Liver (tissue), 8 donors: ENCODE measurements at regions not wholly inside any gene's neighbourhood (a gene's known extent, or its start where the extent isn't known, plus 50 kb on each side); places are given as distances from the start of the nearest gene placed in this dataset.

Experiments used
- DNase-seq: peaks from one replicate; pipeline ENCODE4 v3.0.0-alpha.2; 2017; ENCODE audit warnings: low spot score
- H3K27ac ChIP-seq, 2 donors: one replicate each; pipeline ENCODE4 v1.7.0; 2013; ENCODE audit warnings: inconsistent platforms in 2 of 2, low read length in 2 of 2, control low read depth in 1 of 2, low read depth in 1 of 2, mild to moderate bottlenecking in 1 of 2
- H3K27me3 ChIP-seq, 4 donors: one replicate each; pipeline versions ENCODE4 v1.6.1 to v1.7.0; 2013; ENCODE audit warnings: low read length in 3 of 4, inconsistent platforms in 1 of 4, mild to moderate bottlenecking in 1 of 4, moderate library complexity in 1 of 4; ENCODE audit not compliant: control insufficient read depth in 4 of 4, insufficient read depth in 4 of 4
- H3K36me3 ChIP-seq, 4 donors: one replicate each; pipeline versions ENCODE4 v1.6.1 to v1.7.0; 2013; ENCODE audit warnings: low read length in 3 of 4, mild to moderate bottlenecking in 3 of 4, low read depth in 1 of 4, moderate library complexity in 1 of 4; ENCODE audit not compliant: control insufficient read depth in 4 of 4, insufficient read depth in 3 of 4
- H3K4me1 ChIP-seq, 4 donors: one replicate each; pipeline versions ENCODE4 v1.6.1 to v1.7.0; 2013; ENCODE audit warnings: low read length in 3 of 4, mild to moderate bottlenecking in 3 of 4, moderate library complexity in 1 of 4; ENCODE audit not compliant: control insufficient read depth in 4 of 4, insufficient read depth in 4 of 4
- H3K4me3 ChIP-seq, 3 donors: one replicate each; pipeline versions ENCODE4 v1.6.1 to v1.7.0; 2013; ENCODE audit warnings: low read length in 3 of 3, control low read depth in 1 of 3, low read depth in 1 of 3, mild to moderate bottlenecking in 1 of 3
- H3K9ac ChIP-seq, 2 donors: one replicate each; pipeline ENCODE4 v1.7.0; 2013; ENCODE audit warnings: low read length in 2 of 2, mild to moderate bottlenecking in 2 of 2, moderate library complexity in 2 of 2, control low read depth in 1 of 2, low read depth in 1 of 2
- H3K9me3 ChIP-seq, 4 donors: one replicate each; pipeline versions ENCODE4 v1.6.1 to v1.7.0; 2013; ENCODE audit warnings: low read length in 3 of 4; ENCODE audit not compliant: control insufficient read depth in 4 of 4
- ATF3 ChIP-seq: IDR thresholded peaks from 2 replicates; pipeline ENCODE4 v1.6.1; 2016; ENCODE audit warnings: antibody characterized with exemption
- CTCF ChIP-seq: fragments of 150-350 bp; IDR thresholded peaks from 2 replicates; pipeline ENCODE4 v1.5.1; 2017; ENCODE audit warnings: improper control_type of control experiment, low read depth, low read length; ENCODE audit not compliant: missing input control
- EGR1 ChIP-seq, 2 donors: IDR thresholded peaks; 2 replicates each; pipeline ENCODE4 v1.6.1; 2016 to 2018; ENCODE audit warnings: antibody characterized with exemption in 2 of 2, low read depth in 2 of 2
- FOXA1 ChIP-seq: IDR thresholded peaks from 2 replicates; pipeline ENCODE4 v1.6.1; 2016; ENCODE audit warnings: antibody characterized with exemption
- GABPA ChIP-seq, 2 donors: IDR thresholded peaks in 1 of 2; conservative IDR thresholded peaks in 1 of 2; 2 replicates each; pipeline ENCODE4 v1.6.1; 2016; ENCODE audit warnings: antibody characterized with exemption in 2 of 2, mild to moderate bottlenecking in 1 of 2, moderate library complexity in 1 of 2
- HNF4A ChIP-seq, 2 donors: conservative IDR thresholded peaks; 2 replicates each; pipeline ENCODE4 v1.6.1; 2016; ENCODE audit warnings: antibody characterized with exemption in 2 of 2, mild to moderate bottlenecking in 2 of 2
- HNF4G ChIP-seq: IDR thresholded peaks from 2 replicates; pipeline ENCODE4 v1.6.1; 2016; ENCODE audit warnings: antibody characterized with exemption
- JUND ChIP-seq, 2 donors: IDR thresholded peaks; 2 replicates each; pipeline ENCODE4 v1.6.1; 2016; ENCODE audit warnings: antibody characterized with exemption in 2 of 2
- MAX ChIP-seq: IDR thresholded peaks from 2 replicates; pipeline ENCODE4 v1.6.1; 2016; ENCODE audit warnings: antibody characterized with exemption
- NR2F2 ChIP-seq: IDR thresholded peaks from 2 replicates; pipeline ENCODE4 v1.6.1; 2016; ENCODE audit warnings: antibody characterized with exemption
- RAD21 ChIP-seq, 2 donors: IDR thresholded peaks; 2 replicates each; pipeline ENCODE4 v1.6.1; 2016; ENCODE audit warnings: antibody characterized with exemption in 2 of 2, mild to moderate bottlenecking in 2 of 2
- REST ChIP-seq: IDR thresholded peaks from 2 replicates; pipeline ENCODE4 v1.6.1; 2016; ENCODE audit warnings: antibody characterized with exemption, mild to moderate bottlenecking
- RXRA ChIP-seq, 2 donors: IDR thresholded peaks; 2 replicates each; pipeline ENCODE4 v1.6.1; 2017 to 2018; ENCODE audit warnings: antibody characterized with exemption in 2 of 2, mild to moderate bottlenecking in 1 of 2
- SP1 ChIP-seq: IDR thresholded peaks from 2 replicates; pipeline ENCODE4 v1.6.1; 2018; ENCODE audit warnings: antibody characterized with exemption, mild to moderate bottlenecking
- YY1 ChIP-seq: IDR thresholded peaks from 2 replicates; pipeline ENCODE4 v1.6.1; 2016; ENCODE audit warnings: antibody characterized with exemption, mild to moderate bottlenecking
- ZBTB33 ChIP-seq: IDR thresholded peaks from 2 replicates; pipeline ENCODE4 v1.6.1; 2016; ENCODE audit warnings: antibody characterized with exemption
- WGBS: extraction: QIAGEN DNeasy Blood & Tissue Kit; methylation state at CpG from one replicate; pipeline ENCODE4 v1.1.7; 2013; 5-methylcytosine and 5-hydroxymethylcytosine counted together
- donor health status: healthy.
- donor health status: healthy.
- donor health status: healthy.
- donor health status: healthy.
- donor health status: healthy.

- TF ChIP-seq GABPA (IDR thresholded peaks at IDR 0.05 in 1 of 2, conservative IDR thresholded peaks at IDR 0.05 in 1 of 2) (no peak), REST (no peak), RAD21 (IDR thresholded peaks at IDR 0.05) (no peak), HNF4A (conservative IDR thresholded peaks at IDR 0.05) (no peak), MAX (no peak), RXRA (IDR thresholded peaks at IDR 0.05) (no peak), HNF4G (no peak), YY1 (no peak), FOXA1 (no peak), NR2F2 (no peak), ATF3 (no peak), EGR1 (IDR thresholded peaks at IDR 0.05; ENCODE audit: low read depth in 2 of 2) (no peak), ZBTB33 (no peak), SP1 (no peak), CTCF (no peak)
- Histone ChIP-seq H3K27me3 (no peaks in the 10 kb centered on the region), H3K4me1 (no peaks in the 10 kb centered on the region), H3K9me3 (peaks cover 0 to 19% (median 5%) of the 10 kb centered on the region in 4 donors), H3K4me3 (no peak overlapping the region), H3K9ac (no peak overlapping the region), H3K27ac (no peak overlapping the region), H3K36me3 (no peaks in the 10 kb centered on the region)
- no peak for DNase-seq
- WGBS, result 74% methylated on average over 1 of the region's 1 CpG
These were observed 278.8 kb upstream of the MEIS1 start for GRCh38 chr2:66156171-66156570.

- Histone ChIP-seq H3K27me3 (no peaks in the 10 kb centered on the region), H3K36me3 (no peaks in the 10 kb centered on the region), H3K27ac (no peak overlapping the region), H3K4me1 (no peaks in the 10 kb centered on the region), H3K9me3 (peaks cover 0 to 21% (median 7%) of the 10 kb centered on the region in 4 donors), H3K4me3 (no peak overlapping the region), H3K9ac (no peak overlapping the region)
- 70% methylated on average over 1 of the region's 1 CpG for WGBS
- DNase-seq, result no peak
- TF ChIP-seq MAX, result no peak
- TF ChIP-seq GABPA (IDR thresholded peaks at IDR 0.05 in 1 of 2, conservative IDR thresholded peaks at IDR 0.05 in 1 of 2), result no peak
- no peak for TF ChIP-seq NR2F2
- TF ChIP-seq ZBTB33, result no peak
- no peak for TF ChIP-seq REST
- TF ChIP-seq SP1, result no peak
- TF ChIP-seq JUND (IDR thresholded peaks at IDR 0.05), result no peak
- TF ChIP-seq HNF4G, result no peak
- no peak for TF ChIP-seq YY1
- TF ChIP-seq FOXA1, result no peak
These were observed 281.0 kb upstream of the MEIS1 start for GRCh38 chr2:66153941-66154340.
